ENCODE measurements at regions not wholly inside any gene's neighbourhood (a gene's known extent, or its start where the extent isn't known, plus 50 kb on each side); places are given as distances from the start of the nearest gene placed in this dataset.

- no peak overlapping the region for H3K4me3 ChIP-seq (ENCODE audit: low read length)
- no peak for DNase-seq (ENCODE audit: low read depth)
- no peak for TF ChIP-seq CTCF (conservative IDR thresholded peaks at IDR 0.05; ENCODE audit: low read depth, low read length)
Measured at GRCh38 chr2:76310894-76311633, 600.3 kb upstream of the GCFC2 start.

- no peak for TF ChIP-seq CTCF (conservative IDR thresholded peaks at IDR 0.05; ENCODE audit: low read depth, low read length)
- DNase-seq (ENCODE audit: low read depth) = no peak
- H3K4me3 ChIP-seq (ENCODE audit: low read length) = no peak overlapping the region
Measured at GRCh38 chr2:76307495-76307894, 596.8 kb upstream of the GCFC2 start.

- no peak overlapping the region for H3K4me3 ChIP-seq (ENCODE audit: low read length)
- no peak for TF ChIP-seq CTCF (conservative IDR thresholded peaks at IDR 0.05; ENCODE audit: low read depth, low read length)
- no peak for DNase-seq (ENCODE audit: low read depth)
Measured at GRCh38 chr2:76298041-76298440, 587.3 kb upstream of the GCFC2 start.

GRCh38 chr2:76296438-76296837 lies 585.7 kb upstream of the GCFC2 start:
- no peak overlapping the region for H3K4me3 ChIP-seq (ENCODE audit: low read length)
- DNase-seq (ENCODE audit: low read depth) = no peak
- no peak for TF ChIP-seq CTCF (conservative IDR thresholded peaks at IDR 0.05; ENCODE audit: low read depth, low read length)

- no peak overlapping the region for H3K4me3 ChIP-seq (ENCODE audit: low read length)
- DNase-seq (ENCODE audit: low read depth) = no peak
- TF ChIP-seq CTCF (conservative IDR thresholded peaks at IDR 0.05; ENCODE audit: low read depth, low read length) = no peak
Measured at GRCh38 chr2:76295762-76296161, 585.0 kb upstream of the GCFC2 start.

GRCh38 chr2:76288598-76288997 lies 577.9 kb upstream of the GCFC2 start:
- no peak for TF ChIP-seq CTCF (conservative IDR thresholded peaks at IDR 0.05; ENCODE audit: low read depth, low read length)
- DNase-seq (ENCODE audit: low read depth) = no peak

GRCh38 chr2:76288146-76288545 lies 577.4 kb upstream of the GCFC2 start:
- TF ChIP-seq CTCF (conservative IDR thresholded peaks at IDR 0.05; ENCODE audit: low read depth, low read length) = no peak
- no peak overlapping the region for H3K4me3 ChIP-seq (ENCODE audit: low read length)
- DNase-seq (ENCODE audit: low read depth) = no peak

More at GRCh38 chr2:76288598-76288997, 577.9 kb upstream of the GCFC2 start:
- no peak overlapping the region for H3K4me3 ChIP-seq (ENCODE audit: low read length)
